HEK293T (cell line): ENCODE measurements at regions not wholly inside any gene's neighbourhood (a gene's known extent, or its start where the extent isn't known, plus 50 kb on each side); places are given as distances from the start of the nearest gene placed in this dataset.

ENCODE experiments used
- CTCF ChIA-PET: fragments of 350-600 bp; formaldehyde crosslinking; extraction: SDS; loops from one replicate; lab custom pipeline; 2021; ENCODE audit warnings: antibody characterized with exemption, inconsistent platforms; lab: Yijun Ruan, JAX
- POLR2A ChIA-PET: fragments of 350-600 bp; formaldehyde crosslinking; extraction: SDS; loops from one replicate; lab custom pipeline; 2020; ENCODE audit warnings: antibody characterized with exemption, inconsistent platforms; lab: Yijun Ruan, JAX
- DNase-seq: peaks from one replicate; pipeline ENCODE4 v3.0.0; 2012; ENCODE audit warnings: mixed read lengths; ENCODE audit errors: extremely low spot score
- ARNT ChIP-seq: fragments of 450-650 bp; IDR thresholded peaks from 2 replicates; pipeline ENCODE4 v1.6.1; 2017; ENCODE audit warnings: mild to moderate bottlenecking
- BHLHE40 ChIP-seq: fragments of 450-650 bp; IDR thresholded peaks from 2 replicates; pipeline ENCODE4 v1.6.1; 2016; ENCODE audit warnings: mild to moderate bottlenecking, moderate library complexity, borderline replicate concordance
- CTBP1 ChIP-seq: fragments of 450-650 bp; IDR thresholded peaks from 2 replicates; pipeline ENCODE4 v1.6.1; 2016; ENCODE audit warnings: borderline replicate concordance
- ELF4 ChIP-seq: fragments of 450-650 bp; IDR thresholded peaks from 2 replicates; pipeline ENCODE4 v1.6.1; 2017; ENCODE audit warnings: antibody characterized with exemption
- FOXA1 ChIP-seq: fragments of 450-650 bp; IDR thresholded peaks from 2 replicates; pipeline ENCODE4 v1.6.1; 2016; ENCODE audit warnings: mild to moderate bottlenecking
- FOXK2 ChIP-seq: fragments of 450-650 bp; IDR thresholded peaks from 2 replicates; pipeline ENCODE4 v1.6.1; 2016; ENCODE audit warnings: mild to moderate bottlenecking
- FOXM1 ChIP-seq: fragments of 450-650 bp; IDR thresholded peaks from 2 replicates; pipeline ENCODE4 v1.6.1; 2017; ENCODE audit warnings: mild to moderate bottlenecking, borderline replicate concordance
- HDGF ChIP-seq: fragments of 450-650 bp; IDR thresholded peaks from 2 replicates; pipeline ENCODE4 v1.6.1; 2017; ENCODE audit warnings: antibody characterized with exemption, borderline replicate concordance
- L3MBTL2 ChIP-seq: fragments of 450-650 bp; conservative IDR thresholded peaks from 2 replicates; pipeline ENCODE4 v1.6.1; 2016; ENCODE audit warnings: mild to moderate bottlenecking
- LEF1 ChIP-seq: fragments of 450-650 bp; IDR thresholded peaks from 2 replicates; pipeline ENCODE4 v1.6.1; 2017; ENCODE audit warnings: mild to moderate bottlenecking, borderline replicate concordance
- NFRKB ChIP-seq: fragments of 450-650 bp; IDR thresholded peaks from 2 replicates; pipeline ENCODE4 v1.6.1; 2016; ENCODE audit warnings: mild to moderate bottlenecking, moderate library complexity
- SP1 ChIP-seq: fragments of 450-650 bp; IDR thresholded peaks from 2 replicates; pipeline ENCODE4 v1.6.1; 2017
- SUZ12 ChIP-seq: fragments of 450-650 bp; IDR thresholded peaks from 2 replicates; pipeline ENCODE4 v1.6.1; 2016; ENCODE audit warnings: mild to moderate bottlenecking
- TARDBP ChIP-seq: fragments of 450-650 bp; IDR thresholded peaks from 2 replicates; pipeline ENCODE4 v1.6.1; 2016
- ZNF384 ChIP-seq: fragments of 450-650 bp; IDR thresholded peaks from 2 replicates; pipeline ENCODE4 v1.6.1; 2016
- TF ChIP-seq, protein P1 (sequence below): fragments of 450-650 bp; IDR thresholded peaks from 2 replicates; pipeline ENCODE4 v1.6.1; 2016

DNA sequence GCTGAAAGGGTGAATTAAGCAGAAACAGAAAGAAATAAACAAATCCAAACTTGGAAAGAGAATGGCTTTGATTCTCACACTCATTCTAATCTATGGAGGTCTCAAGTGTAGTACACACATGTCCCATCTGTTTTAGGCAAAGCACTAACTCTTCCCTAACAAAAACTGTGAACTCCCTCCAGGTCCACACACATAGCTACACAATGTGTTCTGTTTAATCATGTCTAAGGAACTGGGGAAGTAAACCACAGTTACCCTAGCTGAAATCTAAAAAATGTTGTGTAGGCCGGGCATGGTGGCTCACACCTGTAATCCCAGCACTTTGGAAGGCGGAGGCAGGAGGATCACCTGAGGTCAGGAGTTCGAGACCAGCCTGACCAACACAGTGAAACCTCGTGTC lies 118.7 kb upstream of the FST start:
- POLR2A ChIA-PET = no interaction called here
- CTCF ChIA-PET = no interaction called here
- TF ChIP-seq ELF4 (no peak), NFRKB (no peak), CTBP1 (no peak), SP1 (no peak), TARDBP (no peak), SUZ12 (no peak), L3MBTL2 (no peak), FOXK2 (no peak), FOXM1 (no peak), FOXA1 (no peak), LEF1 (no peak), ARNT (no peak), HDGF (no peak), ZNF384 (no peak)
- TF ChIP-seq, protein P1, sequence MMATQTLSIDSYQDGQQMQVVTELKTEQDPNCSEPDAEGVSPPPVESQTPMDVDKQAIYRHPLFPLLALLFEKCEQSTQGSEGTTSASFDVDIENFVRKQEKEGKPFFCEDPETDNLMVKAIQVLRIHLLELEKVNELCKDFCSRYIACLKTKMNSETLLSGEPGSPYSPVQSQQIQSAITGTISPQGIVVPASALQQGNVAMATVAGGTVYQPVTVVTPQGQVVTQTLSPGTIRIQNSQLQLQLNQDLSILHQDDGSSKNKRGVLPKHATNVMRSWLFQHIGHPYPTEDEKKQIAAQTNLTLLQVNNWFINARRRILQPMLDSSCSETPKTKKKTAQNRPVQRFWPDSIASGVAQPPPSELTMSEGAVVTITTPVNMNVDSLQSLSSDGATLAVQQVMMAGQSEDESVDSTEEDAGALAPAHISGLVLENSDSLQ = no peak
- no peak for DNase-seq

DNA sequence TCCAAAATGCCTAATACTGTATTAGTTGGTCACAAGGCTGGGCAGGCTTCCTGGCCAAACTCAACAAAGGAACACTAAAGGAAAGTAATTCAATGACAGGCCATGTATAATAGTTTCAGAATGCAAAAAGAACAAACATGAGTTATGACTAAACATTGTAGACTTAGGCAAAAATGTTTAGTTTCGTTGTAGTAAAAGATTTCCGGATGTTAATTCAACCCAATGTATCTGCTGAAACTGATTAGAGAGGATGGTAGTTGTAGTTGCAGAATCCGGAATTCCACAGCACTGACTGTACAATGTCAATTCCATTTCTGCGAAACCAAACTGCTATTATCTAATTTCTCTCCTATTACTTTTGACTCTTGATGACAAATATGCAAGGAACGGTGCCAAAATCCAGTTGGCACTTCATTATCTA lies 117.9 kb upstream of the FST start:
- no peak for DNase-seq
- POLR2A ChIA-PET = no interaction called here
- CTCF ChIA-PET = no interaction called here
- TF ChIP-seq FOXM1 (no peak), ZNF384 (no peak), FOXA1 (no peak), FOXK2 (no peak), ELF4 (no peak), HDGF (no peak), TARDBP (no peak), SUZ12 (no peak), LEF1 (no peak), NFRKB (no peak), SP1 (no peak)
- TF ChIP-seq, protein P1 = no peak

DNA sequence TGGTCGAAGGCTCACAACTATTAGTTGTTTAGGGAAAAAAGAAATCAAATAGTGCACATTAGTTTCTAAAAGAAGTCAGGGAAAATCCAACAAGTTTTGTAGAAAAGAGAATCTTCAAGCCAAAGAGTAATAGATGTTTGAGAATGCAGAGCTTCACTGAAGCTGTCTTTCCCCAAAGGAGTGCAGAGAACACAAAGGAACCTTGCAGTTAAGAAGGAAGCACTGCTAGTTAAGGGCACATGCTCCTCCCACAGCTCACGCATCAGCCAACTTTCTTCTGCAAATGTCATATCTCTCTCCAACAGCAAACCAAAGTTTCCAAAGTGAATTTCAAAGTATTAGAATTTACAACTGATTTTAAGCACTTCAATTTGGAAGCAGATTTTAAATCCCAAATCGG lies 116.4 kb upstream of the FST start:
- POLR2A ChIA-PET = no interaction called here
- TF ChIP-seq NFRKB (no peak), L3MBTL2 (no peak), ELF4 (no peak), ZNF384 (no peak), FOXK2 (no peak), CTBP1 (no peak), LEF1 (no peak), TARDBP (no peak), FOXA1 (no peak), SUZ12 (no peak), BHLHE40 (no peak), SP1 (no peak), HDGF (no peak), FOXM1 (no peak), ARNT (no peak)
- TF ChIP-seq, protein P1 = no peak
- DNase-seq = no peak
- CTCF ChIA-PET = interaction anchor here (0.6 kb wide), 1 partner anchor 11 kb away, joined by 3 read pairs; no protein-coding TSS in a partner anchor

DNA sequence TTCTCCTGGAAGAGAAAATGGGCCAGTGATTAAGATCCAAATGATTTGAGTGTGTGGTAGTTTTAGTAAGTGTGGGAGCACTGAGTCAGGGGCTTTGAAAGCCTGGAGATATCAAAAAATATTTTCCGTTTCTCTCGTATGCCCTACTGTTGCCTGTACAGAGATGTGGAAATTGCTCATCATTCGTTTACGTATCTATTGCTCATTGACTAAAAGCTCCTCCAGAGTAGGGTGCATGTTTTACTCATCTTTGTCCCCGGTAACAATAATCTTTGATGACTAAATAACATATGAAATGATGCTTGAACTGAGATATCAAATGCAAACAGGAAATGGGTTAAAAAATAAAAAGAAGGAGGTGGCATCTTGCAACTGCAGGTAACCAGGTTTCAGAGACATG lies 114.2 kb upstream of the FST start:
- no peak for DNase-seq
- TF ChIP-seq FOXA1 = no peak
- TF ChIP-seq ZNF384 = no peak
- no peak for TF ChIP-seq ARNT
- ChIA-PET POLR2A (no interaction called here), CTCF (interaction anchor here (0.7 kb wide), 1 partner anchor 30 kb away, joined by 3 read pairs; no protein-coding TSS in a partner anchor)

DNA sequence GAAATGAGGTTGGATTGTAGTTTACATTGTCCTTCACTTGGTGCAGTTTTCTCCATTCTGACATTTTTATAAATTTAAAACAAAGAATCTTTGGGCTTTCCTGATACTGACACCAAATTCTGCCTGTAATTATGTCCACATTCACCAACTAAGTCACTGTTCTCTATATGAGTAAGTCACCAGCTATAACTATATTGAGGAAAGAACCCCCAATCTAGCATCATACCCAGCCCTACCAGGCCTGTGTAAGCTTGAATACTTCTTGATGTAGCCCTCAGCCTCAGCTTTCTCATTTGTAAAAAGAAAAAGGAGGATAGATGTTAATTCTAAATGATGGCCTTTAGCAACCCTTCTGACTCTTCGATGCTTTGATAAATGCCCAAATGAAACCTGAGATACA lies 112.7 kb upstream of the FST start:
- ChIA-PET POLR2A (no interaction called here), CTCF (no interaction called here)

DNA sequence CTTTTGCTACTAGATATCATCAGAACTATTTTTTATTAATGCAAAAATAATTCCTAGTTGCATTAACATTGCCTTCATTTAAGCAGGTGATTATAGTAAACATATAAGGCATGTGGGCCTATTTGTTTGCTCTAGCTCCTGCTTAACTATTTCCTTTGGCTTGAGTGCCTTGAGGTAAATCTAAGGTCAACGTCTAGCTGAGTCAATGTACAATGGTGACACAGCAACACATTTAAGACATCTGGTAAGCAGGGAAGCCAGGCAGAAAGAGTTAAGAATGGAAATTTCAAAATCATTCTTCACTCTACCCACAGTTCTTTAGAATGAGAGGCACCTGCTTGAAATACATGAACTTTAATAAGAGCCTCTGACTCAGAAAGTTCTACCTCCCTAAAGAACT lies 111.9 kb upstream of the FST start:
- POLR2A ChIA-PET = no interaction called here

More for the DNA sequence above, 112.7 kb upstream of the FST start:
- TF ChIP-seq L3MBTL2 (no peak), SP1 (no peak), NFRKB (no peak), FOXM1 (no peak), FOXA1 (no peak), TARDBP (no peak), CTBP1 (no peak), ZNF384 (no peak)
- TF ChIP-seq, protein P1 = no peak
- DNase-seq = no peak

More for the DNA sequence above, 111.9 kb upstream of the FST start:
- TF ChIP-seq HDGF (no peak), FOXA1 (no peak), FOXK2 (no peak), LEF1 (no peak), CTBP1 (no peak), SP1 (no peak), SUZ12 (no peak), ZNF384 (no peak), FOXM1 (no peak), L3MBTL2 (no peak), ARNT (no peak), NFRKB (no peak), BHLHE40 (no peak), TARDBP (no peak), ELF4 (no peak)
- TF ChIP-seq, protein P1 = no peak
- CTCF ChIA-PET = no interaction called here
- DNase-seq = no peak
